ENCODE measurements at regions not wholly inside any gene's neighbourhood (a gene's known extent, or its start where the extent isn't known, plus 50 kb on each side); places are given as distances from the start of the nearest gene placed in this dataset.

- no peak for DNase-seq
- Histone ChIP-seq H3K9me3 (peaks cover 5% of the 10 kb centered on the region; the same call in 1 of the 2 replicates), H3K4me3 (no peak overlapping the region), H3K27me3 (no peaks in the 10 kb centered on the region), H3K36me3 (no peaks in the 10 kb centered on the region)
These were observed 255.6 kb downstream of the HS3ST3A1 start for GRCh38 chr17:13346081-13346533.

- Histone ChIP-seq H3K36me3 (no peaks in the 10 kb centered on the region), H3K4me3 (peak overlapping the region; percentile 37), H3K9me3 (no peaks in the 10 kb centered on the region), H3K27me3 (no peaks in the 10 kb centered on the region)
- no peak for DNase-seq
These were observed 263.3 kb downstream of the HS3ST3A1 start for GRCh38 chr17:13338421-13338820.

GRCh38 chr17:13337864-13338371 lies 263.8 kb downstream of the HS3ST3A1 start:
- no peaks in the 10 kb centered on the region for H3K36me3 ChIP-seq
- no peaks in the 10 kb centered on the region for H3K9me3 ChIP-seq
- H3K4me3 ChIP-seq: peak overlapping the region; percentile 37
- H3K27me3 ChIP-seq: no peaks in the 10 kb centered on the region
- DNase-seq: peak; percentile 12

GRCh38 chr17:13337151-13337550 lies 264.6 kb downstream of the HS3ST3A1 start:
- H3K36me3 ChIP-seq: no peaks in the 10 kb centered on the region
- DNase-seq: no peak
- no peaks in the 10 kb centered on the region for H3K9me3 ChIP-seq
- H3K4me3 ChIP-seq: no peak overlapping the region
- no peaks in the 10 kb centered on the region for H3K27me3 ChIP-seq

GRCh38 chr17:13334374-13334773 lies 267.4 kb downstream of the HS3ST3A1 start:
- Histone ChIP-seq H3K9me3 (no peaks in the 10 kb centered on the region), H3K27me3 (no peaks in the 10 kb centered on the region), H3K36me3 (no peaks in the 10 kb centered on the region), H3K4me3 (no peak overlapping the region)
- no peak for DNase-seq

GRCh38 chr17:13333661-13334060 lies 268.1 kb downstream of the HS3ST3A1 start:
- H3K36me3 ChIP-seq: no peaks in the 10 kb centered on the region
- H3K9me3 ChIP-seq: no peaks in the 10 kb centered on the region
- no peak for DNase-seq
- no peaks in the 10 kb centered on the region for H3K27me3 ChIP-seq
- H3K4me3 ChIP-seq: no peak overlapping the region

- no peaks in the 10 kb centered on the region for H3K9me3 ChIP-seq
- DNase-seq: no peak
- no peaks in the 10 kb centered on the region for H3K27me3 ChIP-seq
- H3K4me3 ChIP-seq: no peak overlapping the region
- H3K36me3 ChIP-seq: no peaks in the 10 kb centered on the region
These were observed 269.5 kb downstream of the HS3ST3A1 start for GRCh38 chr17:13332207-13332606.

GRCh38 chr17:13329421-13329820 lies 272.3 kb downstream of the HS3ST3A1 start:
- no peaks in the 10 kb centered on the region for H3K36me3 ChIP-seq
- H3K9me3 ChIP-seq: no peaks in the 10 kb centered on the region
- H3K4me3 ChIP-seq: no peak overlapping the region
- DNase-seq: no peak
- H3K27me3 ChIP-seq: no peaks in the 10 kb centered on the region

- H3K36me3 ChIP-seq: no peaks in the 10 kb centered on the region
- H3K9me3 ChIP-seq: no peaks in the 10 kb centered on the region
- no peaks in the 10 kb centered on the region for H3K27me3 ChIP-seq
- no peak overlapping the region for H3K4me3 ChIP-seq
- no peak for DNase-seq
These were observed 277.7 kb downstream of the HS3ST3A1 start for GRCh38 chr17:13323990-13324389.

GRCh38 chr17:13321951-13322701 lies 279.6 kb downstream of the HS3ST3A1 start:
- Histone ChIP-seq H3K9me3 (no peaks in the 10 kb centered on the region), H3K36me3 (no peaks in the 10 kb centered on the region), H3K4me3 (no peak overlapping the region), H3K27me3 (no peaks in the 10 kb centered on the region)
- DNase-seq: no peak

GRCh38 chr17:13320046-13320785 lies 281.5 kb downstream of the HS3ST3A1 start:
- DNase-seq: no peak
- no peaks in the 10 kb centered on the region for H3K36me3 ChIP-seq
- no peaks in the 10 kb centered on the region for H3K27me3 ChIP-seq
- no peak overlapping the region for H3K4me3 ChIP-seq
- H3K9me3 ChIP-seq: no peaks in the 10 kb centered on the region

GRCh38 chr17:13316657-13317056 lies 285.1 kb downstream of the HS3ST3A1 start:
- no peaks in the 10 kb centered on the region for H3K9me3 ChIP-seq
- H3K36me3 ChIP-seq: no peaks in the 10 kb centered on the region
- no peaks in the 10 kb centered on the region for H3K27me3 ChIP-seq
- H3K4me3 ChIP-seq: no peak overlapping the region
- no peak for DNase-seq

- Histone ChIP-seq H3K27me3 (no peaks in the 10 kb centered on the region), H3K4me3 (no peak overlapping the region), H3K9me3 (no peaks in the 10 kb centered on the region), H3K36me3 (no peaks in the 10 kb centered on the region)
- DNase-seq: no peak
These were observed 290.4 kb downstream of the HS3ST3A1 start for GRCh38 chr17:13311306-13311705.

GRCh38 chr17:13310858-13311257 lies 290.9 kb downstream of the HS3ST3A1 start:
- no peaks in the 10 kb centered on the region for H3K9me3 ChIP-seq
- H3K4me3 ChIP-seq: no peak overlapping the region
- no peaks in the 10 kb centered on the region for H3K36me3 ChIP-seq
- no peak for DNase-seq
- no peaks in the 10 kb centered on the region for H3K27me3 ChIP-seq

- peak; percentile 11 for DNase-seq
- H3K36me3 ChIP-seq: no peaks in the 10 kb centered on the region
- no peaks in the 10 kb centered on the region for H3K9me3 ChIP-seq
- H3K27me3 ChIP-seq: no peaks in the 10 kb centered on the region
- H3K4me3 ChIP-seq: no peak overlapping the region
These were observed 288.6 kb upstream of the ELAC2 start for GRCh38 chr17:13306310-13306962.

- no peak for DNase-seq
- Histone ChIP-seq H3K9me3 (no peaks in the 10 kb centered on the region), H3K36me3 (no peaks in the 10 kb centered on the region), H3K27me3 (no peaks in the 10 kb centered on the region), H3K4me3 (no peak overlapping the region)
These were observed 285.2 kb upstream of the ELAC2 start for GRCh38 chr17:13302983-13303382.

- H3K9me3 ChIP-seq: no peaks in the 10 kb centered on the region
- DNase-seq: no peak
- no peaks in the 10 kb centered on the region for H3K27me3 ChIP-seq
These were observed 284.6 kb upstream of the ELAC2 start for GRCh38 chr17:13302419-13302818.

More at GRCh38 chr17:13302419-13302818, 284.6 kb upstream of the ELAC2 start:
- H3K4me3 ChIP-seq: no peak overlapping the region
- H3K36me3 ChIP-seq: no peaks in the 10 kb centered on the region
